HEK293 (cell line): ENCODE measurements at regions not wholly inside any gene's neighbourhood (a gene's known extent, or its start where the extent isn't known, plus 50 kb on each side); places are given as distances from the start of the nearest gene placed in this dataset.
A peak's percentile ranks its signal among the peaks of the same experiment; 100 is the strongest.

ENCODE experiments used
- CTCF ChIA-PET: fragments of 350-600 bp; formaldehyde crosslinking; extraction: SDS; loops from one replicate; lab custom pipeline; 2021; ENCODE audit warnings: antibody characterized with exemption; lab: Yijun Ruan, JAX
- POLR2A ChIA-PET: fragments of 300-600 bp; formaldehyde crosslinking; extraction: SDS; loops from one replicate; lab custom pipeline; 2020; ENCODE audit warnings: antibody characterized with exemption, inconsistent platforms; lab: Yijun Ruan, JAX
- H3K27ac ChIP-seq: fragments of 200-500 bp; sonication (Bioruptor generic); 2 replicates; pipeline ENCODE4 v1.5.1; 2014; ENCODE audit warnings: low read depth, low read length, control low read depth, inconsistent platforms; ENCODE audit errors: extremely low read depth
- H3K36me3 ChIP-seq, 2 experiments: fragments of 200-500 bp in 1 of 2; sonication (Bioruptor generic) in 1 of 2; 1 replicate in 1 of 2; 2 replicates in 1 of 2; pipeline ENCODE4 v1.5.1; 2014 to 2017; ENCODE audit warnings: inconsistent platforms in 2 of 2, low read length in 2 of 2; ENCODE audit not compliant: control insufficient read depth in 2 of 2, insufficient read depth in 1 of 2
- H3K4me1 ChIP-seq: fragments of 200-500 bp; sonication (Bioruptor generic); 2 replicates; pipeline ENCODE4 v1.5.1; 2014; ENCODE audit warnings: mild to moderate bottlenecking, low read length, inconsistent platforms; ENCODE audit not compliant: control insufficient read depth, insufficient read depth
- H3K4me3 ChIP-seq: 2 replicates; pipeline ENCODE4 v1.5.1; 2011; ENCODE audit warnings: low read depth, mild to moderate bottlenecking, control low read depth, low read length, moderate library complexity
- H3K9me3 ChIP-seq: fragments of 200-500 bp; sonication (Bioruptor generic); 2 replicates; pipeline ENCODE4 v1.5.1; 2014; ENCODE audit warnings: low read depth, low read length, inconsistent platforms; ENCODE audit not compliant: control insufficient read depth, insufficient read depth
- AEBP2 ChIP-seq: fragments of 450-650 bp; formaldehyde crosslinking; IDR thresholded peaks from 2 replicates; pipeline ENCODE4 v1.5.1; 2016; ENCODE audit warnings: missing biosample characterization, missing genetic modification characterization, borderline replicate concordance
- ATF2 ChIP-seq: fragments of 450-650 bp; formaldehyde crosslinking; IDR thresholded peaks from 2 replicates; pipeline ENCODE4 v1.5.1; 2016; ENCODE audit warnings: missing biosample characterization, missing genetic modification characterization, low read depth
- GFI1B ChIP-seq: fragments of 450-650 bp; formaldehyde crosslinking; IDR thresholded peaks from 2 replicates; pipeline ENCODE4 v1.5.1; 2016; ENCODE audit warnings: missing biosample characterization, missing genetic modification characterization
- GLIS2 ChIP-seq: fragments of 450-650 bp; formaldehyde crosslinking; IDR thresholded peaks from 2 replicates; pipeline ENCODE4 v1.5.1; 2016; ENCODE audit warnings: missing biosample characterization, missing genetic modification characterization
- HOXD13 ChIP-seq: sonication (generic); formaldehyde crosslinking; IDR thresholded peaks from 2 replicates; pipeline ENCODE4 v1.8.0; 2022; ENCODE audit warnings: missing genetic modification reagents, borderline replicate concordance
- KLF8 ChIP-seq: fragments of 450-650 bp; formaldehyde crosslinking; IDR thresholded peaks from 2 replicates; pipeline ENCODE4 v1.5.1; 2016; ENCODE audit warnings: missing biosample characterization, missing genetic modification characterization
- PRDM1 ChIP-seq: fragments of 450-650 bp; formaldehyde crosslinking; IDR thresholded peaks from 2 replicates; pipeline ENCODE4; 2016; ENCODE audit warnings: missing biosample characterization, missing genetic modification characterization
- TRIM28 ChIP-seq: IDR thresholded peaks from 2 replicates; pipeline ENCODE4 v1.6.1; 2011; ENCODE audit warnings: low read length, control low read depth, borderline replicate concordance
- ZBTB20 ChIP-seq: fragments of 450-650 bp; formaldehyde crosslinking; IDR thresholded peaks from 2 replicates; pipeline ENCODE4 v1.5.1; 2016; ENCODE audit warnings: missing biosample characterization, missing genetic modification characterization
- ZBTB26 ChIP-seq: fragments of 450-650 bp; formaldehyde crosslinking; optimal IDR thresholded peaks from 2 replicates; pipeline ENCODE3; 2016; ENCODE audit warnings: missing biosample characterization, mild to moderate bottlenecking, missing genetic modification characterization
- ZEB2 ChIP-seq: fragments of 450-650 bp; formaldehyde crosslinking; IDR thresholded peaks from 2 replicates; pipeline ENCODE4 v1.5.1; 2016; ENCODE audit warnings: missing biosample characterization, missing genetic modification characterization
- ZFP3 ChIP-seq: fragments of 450-650 bp; formaldehyde crosslinking; IDR thresholded peaks from 2 replicates; pipeline ENCODE4 v1.5.1; 2016; ENCODE audit warnings: low read depth, missing biosample characterization, missing genetic modification characterization
- ZIC2 ChIP-seq: fragments of 450-650 bp; formaldehyde crosslinking; IDR thresholded peaks from 2 replicates; pipeline ENCODE4 v1.5.1; 2016; ENCODE audit warnings: missing biosample characterization, missing genetic modification characterization
- ZNF114 ChIP-seq: fragments of 450-650 bp; formaldehyde crosslinking; IDR thresholded peaks from 2 replicates; pipeline ENCODE4 v1.5.0; 2017; ENCODE audit warnings: missing biosample characterization, missing genetic modification characterization
- ZNF280D ChIP-seq: fragments of 450-650 bp; formaldehyde crosslinking; IDR thresholded peaks from 2 replicates; pipeline ENCODE4 v1.5.1; 2016; ENCODE audit warnings: missing biosample characterization, missing genetic modification characterization
- ZNF341 ChIP-seq: fragments of 450-650 bp; formaldehyde crosslinking; IDR thresholded peaks from 2 replicates; pipeline ENCODE4; 2016; ENCODE audit warnings: low read depth, missing biosample characterization, missing genetic modification characterization
- ZSCAN30 ChIP-seq: fragments of 450-650 bp; IDR thresholded peaks from 2 replicates; pipeline ENCODE4 v1.5.1; 2018; ENCODE audit warnings: missing biosample characterization, mild to moderate bottlenecking, missing genetic modification characterization, moderate library complexity
- TF ChIP-seq, protein P1 (sequence below): fragments of 450-650 bp; formaldehyde crosslinking; IDR thresholded peaks from 2 replicates; pipeline ENCODE4 v1.5.1; 2016; ENCODE audit warnings: missing biosample characterization, missing genetic modification characterization
- TF ChIP-seq, protein P2 (sequence below): fragments of 450-650 bp; formaldehyde crosslinking; IDR thresholded peaks from 2 replicates; pipeline ENCODE4 v1.5.1; 2016; ENCODE audit warnings: missing biosample characterization, missing genetic modification characterization

- no peak for TF ChIP-seq ZBTB26 (tag by site-specific recombination)
- TF ChIP-seq ZBTB20, result no peak
- no peak for TF ChIP-seq ATF2 (tag by site-specific recombination)
- TF ChIP-seq AEBP2 (tag by site-specific recombination), result no peak
- TF ChIP-seq HOXD13, result no peak
- no peak for TF ChIP-seq ZFP3 (tag by site-specific recombination)
Measured at GRCh38 chr17:79407385-79407784, 203.5 kb downstream of the RBFOX3 start (continued).

- Histone ChIP-seq H3K4me3 (no peak overlapping the region), H3K4me1 (no peaks in the 10 kb centered on the region), H3K27ac (no peak overlapping the region), H3K9me3 (no peaks in the 10 kb centered on the region), H3K36me3 (no peaks in the 10 kb centered on the region)
- ChIA-PET POLR2A (no interaction called here), CTCF (interaction anchor here (0.6 to 4.7 kb wide), 2 partner anchors 13 to 383 kb away, joined by 4 to 45 read pairs; no protein-coding TSS in a partner anchor)
- TF ChIP-seq PRDM1 (tag by site-specific recombination) (no peak), GLIS2 (no peak), ZNF341 (tag by site-specific recombination) (peak; percentile 56), ZNF114 (tag by site-specific recombination) (no peak), TRIM28 (no peak), ZNF280D (tag by site-specific recombination) (no peak), ZIC2 (tag by site-specific recombination) (peak; percentile 31), ZEB2 (tag by site-specific recombination) (no peak), KLF8 (tag by site-specific recombination) (no peak), GFI1B (no peak), ZSCAN30 (tag by site-specific recombination) (no peak)
- TF ChIP-seq, protein P1, sequence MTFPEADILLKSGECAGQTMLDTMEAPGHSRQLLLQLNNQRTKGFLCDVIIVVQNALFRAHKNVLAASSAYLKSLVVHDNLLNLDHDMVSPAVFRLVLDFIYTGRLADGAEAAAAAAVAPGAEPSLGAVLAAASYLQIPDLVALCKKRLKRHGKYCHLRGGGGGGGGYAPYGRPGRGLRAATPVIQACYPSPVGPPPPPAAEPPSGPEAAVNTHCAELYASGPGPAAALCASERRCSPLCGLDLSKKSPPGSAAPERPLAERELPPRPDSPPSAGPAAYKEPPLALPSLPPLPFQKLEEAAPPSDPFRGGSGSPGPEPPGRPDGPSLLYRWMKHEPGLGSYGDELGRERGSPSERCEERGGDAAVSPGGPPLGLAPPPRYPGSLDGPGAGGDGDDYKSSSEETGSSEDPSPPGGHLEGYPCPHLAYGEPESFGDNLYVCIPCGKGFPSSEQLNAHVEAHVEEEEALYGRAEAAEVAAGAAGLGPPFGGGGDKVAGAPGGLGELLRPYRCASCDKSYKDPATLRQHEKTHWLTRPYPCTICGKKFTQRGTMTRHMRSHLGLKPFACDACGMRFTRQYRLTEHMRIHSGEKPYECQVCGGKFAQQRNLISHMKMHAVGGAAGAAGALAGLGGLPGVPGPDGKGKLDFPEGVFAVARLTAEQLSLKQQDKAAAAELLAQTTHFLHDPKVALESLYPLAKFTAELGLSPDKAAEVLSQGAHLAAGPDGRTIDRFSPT (tag by site-specific recombination), result no peak
- TF ChIP-seq, protein P2, sequence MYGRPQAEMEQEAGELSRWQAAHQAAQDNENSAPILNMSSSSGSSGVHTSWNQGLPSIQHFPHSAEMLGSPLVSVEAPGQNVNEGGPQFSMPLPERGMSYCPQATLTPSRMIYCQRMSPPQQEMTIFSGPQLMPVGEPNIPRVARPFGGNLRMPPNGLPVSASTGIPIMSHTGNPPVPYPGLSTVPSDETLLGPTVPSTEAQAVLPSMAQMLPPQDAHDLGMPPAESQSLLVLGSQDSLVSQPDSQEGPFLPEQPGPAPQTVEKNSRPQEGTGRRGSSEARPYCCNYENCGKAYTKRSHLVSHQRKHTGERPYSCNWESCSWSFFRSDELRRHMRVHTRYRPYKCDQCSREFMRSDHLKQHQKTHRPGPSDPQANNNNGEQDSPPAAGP, result 0 out of 2 replicates have a peak, but pooled peaks have one; percentile 38
Measured at GRCh38 chr17:79406316-79406715, 204.5 kb downstream of the RBFOX3 start.
